SK-N-SH (cell line): ENCODE measurements at regions not wholly inside any gene's neighbourhood (a gene's known extent, or its start where the extent isn't known, plus 50 kb on each side); places are given as distances from the start of the nearest gene placed in this dataset.

Experiments used
- CTCF ChIA-PET: fragments of 300-600, 350-600 bp; formaldehyde crosslinking; extraction: SDS; loops from one replicate; lab custom pipeline; 2021; lab: Yijun Ruan, JAX
- POLR2A ChIA-PET: fragments of 350-600 bp; sonication (Branson Sonifier 250); formaldehyde crosslinking; extraction: SDS; loops from one replicate; lab custom pipeline; 2020; ENCODE audit warnings: antibody characterized with exemption, inconsistent platforms; lab: Yijun Ruan, JAX
- DNase-seq: peaks from one replicate; pipeline ENCODE4 v3.0.0; 2012
- H2AFZ ChIP-seq: fragments of 200-600 bp; sonication (generic); 2 replicates; pipeline ENCODE4 v1.8.1; 2016; ENCODE audit warnings: antibody characterized with exemption, mild to moderate bottlenecking, low read depth
- H3F3A ChIP-seq: fragments of 200-600 bp; sonication (generic); replicated peaks from 2 replicates; pipeline ENCODE3; 2016; ENCODE audit warnings: antibody characterized with exemption, mild to moderate bottlenecking; ENCODE audit not compliant: insufficient read depth
- H3K27ac ChIP-seq, 2 experiments: fragments of 200-500 bp in 1 of 2; fragments of 200-600 bp in 1 of 2; sonication (Bioruptor generic) in 1 of 2; sonication (generic), shearing (Covaris generic) in 1 of 2; 2 replicates each; pipeline versions ENCODE4 v1.5.1 to v1.6.1; 2014 to 2016; ENCODE audit warnings: low read depth in 2 of 2, inconsistent platforms in 1 of 2, low read length in 1 of 2, mild to moderate bottlenecking in 1 of 2, mixed read lengths in 1 of 2
- H3K27me3 ChIP-seq: fragments of 200-600 bp; sonication (generic), shearing (Covaris generic); 2 replicates; pipeline ENCODE4 v1.6.1; 2016; ENCODE audit warnings: mixed run types; ENCODE audit not compliant: insufficient read depth
- H3K36me3 ChIP-seq, 2 experiments: fragments of 200-500 bp in 1 of 2; fragments of 200-600 bp in 1 of 2; sonication (Bioruptor generic) in 1 of 2; sonication (generic) in 1 of 2; replicated peaks in 1 of 2; 2 replicates each; pipeline versions ENCODE3 to v1.5.1; 2014 to 2016; ENCODE audit warnings: low read length in 1 of 2, mild to moderate bottlenecking in 1 of 2; ENCODE audit not compliant: insufficient read depth in 2 of 2, control insufficient read depth in 1 of 2
- H3K4me1 ChIP-seq, 2 experiments: fragments of 200-500 bp in 1 of 2; fragments of 200-600 bp in 1 of 2; sonication (Bioruptor generic) in 1 of 2; sonication (generic), shearing (Covaris generic) in 1 of 2; 2 replicates each; pipeline versions ENCODE4 v1.5.1 to v1.6.1; 2014 to 2016; ENCODE audit warnings: low read depth in 1 of 2, low read length in 1 of 2, mixed run types in 1 of 2; ENCODE audit not compliant: insufficient read depth in 2 of 2, control insufficient read depth in 1 of 2
- H3K4me2 ChIP-seq: fragments of 200-600 bp; sonication (generic), shearing (Covaris generic); 2 replicates; pipeline ENCODE4 v1.6.1; 2017; ENCODE audit warnings: mixed run types
- H3K4me3 ChIP-seq, 2 experiments: fragments of 200-500 bp in 1 of 2; fragments of 200-600 bp in 1 of 2; sonication (Bioruptor generic) in 1 of 2; sonication (generic), shearing (Covaris generic) in 1 of 2; 2 replicates each; pipeline versions ENCODE4 v1.5.1 to v1.8.1; 2014 to 2016; ENCODE audit warnings: low read depth in 2 of 2, inconsistent platforms in 1 of 2, low read length in 1 of 2, mild to moderate bottlenecking in 1 of 2, mixed read lengths in 1 of 2, moderate library complexity in 1 of 2
- H3K79me2 ChIP-seq: fragments of 200-600 bp; sonication (generic); 2 replicates; pipeline ENCODE4 v1.8.1; 2017; ENCODE audit warnings: mild to moderate bottlenecking; ENCODE audit not compliant: insufficient read depth
- H3K9ac ChIP-seq: fragments of 200-600 bp; sonication (generic); 2 replicates; pipeline ENCODE4 v1.6.1; 2017; ENCODE audit warnings: mixed run types
- H3K9me2 ChIP-seq: fragments of 200-600 bp; sonication (generic); 2 replicates; pipeline ENCODE4 v1.6.1; 2017; ENCODE audit warnings: mixed run types
- H3K9me3 ChIP-seq: fragments of 200-600 bp; sonication (generic); 2 replicates; pipeline ENCODE4 v1.6.1; 2017; ENCODE audit warnings: mixed run types, mild to moderate bottlenecking, moderate library complexity
- H4K20me1 ChIP-seq: fragments of 200-600 bp; sonication (generic); 2 replicates; pipeline ENCODE4 v1.6.1; 2017; ENCODE audit warnings: mild to moderate bottlenecking, mixed run types; ENCODE audit not compliant: insufficient read depth
- CHD2 ChIP-seq: fragments of 150-350 bp; IDR thresholded peaks from 2 replicates; pipeline ENCODE4 v1.6.1; 2018; ENCODE audit warnings: low read length; ENCODE audit not compliant: partially characterized antibody
- ELF1 ChIP-seq: IDR thresholded peaks from 2 replicates; pipeline ENCODE4 v1.4.0; 2012
- EZH2phosphoT487 ChIP-seq: fragments of 200-600 bp; sonication (generic); IDR thresholded peaks from 2 replicates; pipeline ENCODE4 v1.6.1; 2017; ENCODE audit warnings: low read depth, mixed run types, mild to moderate bottlenecking, antibody characterized with exemption, moderate library complexity, borderline replicate concordance
- FOSL2 ChIP-seq: IDR thresholded peaks from 2 replicates; pipeline ENCODE4 v1.4.0; 2012; ENCODE audit warnings: low read depth, mild to moderate bottlenecking, moderate library complexity, borderline replicate concordance
- FOXM1 ChIP-seq: IDR thresholded peaks from 2 replicates; pipeline ENCODE4 v1.4.0; 2012; ENCODE audit warnings: low read depth, mild to moderate bottlenecking
- GABPA ChIP-seq: IDR thresholded peaks from 2 replicates; pipeline ENCODE4 v1.4.0; 2012; ENCODE audit warnings: low read depth, mild to moderate bottlenecking
- JUND ChIP-seq: IDR thresholded peaks from 2 replicates; pipeline ENCODE4 v1.4.0; 2012
- MXI1 ChIP-seq: IDR thresholded peaks from 2 replicates; pipeline ENCODE4 v1.6.1; 2012; ENCODE audit warnings: mild to moderate bottlenecking, low read depth, low read length, improper control_type of control experiment
- NFIC ChIP-seq: IDR thresholded peaks from 2 replicates; pipeline ENCODE4 v1.4.0; 2012; ENCODE audit warnings: borderline replicate concordance
- NRF1 ChIP-seq: IDR thresholded peaks from 2 replicates; pipeline ENCODE4 v1.6.1; 2012; ENCODE audit warnings: low read depth, mild to moderate bottlenecking, low read length
- RCOR1 ChIP-seq: fragments of 150-350 bp; IDR thresholded peaks from 2 replicates; pipeline ENCODE4 v1.6.1; 2017; ENCODE audit warnings: antibody characterized with exemption, low read length
- RFX5 ChIP-seq: IDR thresholded peaks from 2 replicates; pipeline ENCODE4 v1.6.1; 2012; ENCODE audit warnings: mild to moderate bottlenecking, improper control_type of control experiment, low read length
- SMC3 ChIP-seq: IDR thresholded peaks from 2 replicates; pipeline ENCODE4 v1.6.1; 2012; ENCODE audit warnings: low read depth, low read length, improper control_type of control experiment
- TCF12 ChIP-seq: IDR thresholded peaks from 2 replicates; pipeline ENCODE4 v1.4.0; 2012
- YY1 ChIP-seq: IDR thresholded peaks from 2 replicates; pipeline ENCODE4 v1.4.0; 2012; ENCODE audit warnings: low read depth, mild to moderate bottlenecking
- WGBS: methylation state at CpG from one replicate; pipeline ENCODE4 v1.1.6; 2017; ENCODE audit warnings: low lambda C conversion rate; 5-methylcytosine and 5-hydroxymethylcytosine counted together
- TF ChIP-seq, protein P1 (sequence below): IDR thresholded peaks from 2 replicates; pipeline ENCODE4 v1.4.0; 2012; ENCODE audit warnings: low read depth, borderline replicate concordance
- TF ChIP-seq, protein P2 (sequence below): fragments of 150-350 bp; IDR thresholded peaks from 2 replicates; pipeline ENCODE4 v1.6.1; 2017; ENCODE audit warnings: antibody characterized with exemption, low read length, low read depth, borderline replicate concordance
- TF ChIP-seq, protein P3 (sequence below): IDR thresholded peaks from 2 replicates; pipeline ENCODE4; 2012
- TF ChIP-seq, protein P4 (sequence below): IDR thresholded peaks from 2 replicates; pipeline ENCODE4 v1.4.0; 2012; ENCODE audit warnings: low read depth

DNA sequence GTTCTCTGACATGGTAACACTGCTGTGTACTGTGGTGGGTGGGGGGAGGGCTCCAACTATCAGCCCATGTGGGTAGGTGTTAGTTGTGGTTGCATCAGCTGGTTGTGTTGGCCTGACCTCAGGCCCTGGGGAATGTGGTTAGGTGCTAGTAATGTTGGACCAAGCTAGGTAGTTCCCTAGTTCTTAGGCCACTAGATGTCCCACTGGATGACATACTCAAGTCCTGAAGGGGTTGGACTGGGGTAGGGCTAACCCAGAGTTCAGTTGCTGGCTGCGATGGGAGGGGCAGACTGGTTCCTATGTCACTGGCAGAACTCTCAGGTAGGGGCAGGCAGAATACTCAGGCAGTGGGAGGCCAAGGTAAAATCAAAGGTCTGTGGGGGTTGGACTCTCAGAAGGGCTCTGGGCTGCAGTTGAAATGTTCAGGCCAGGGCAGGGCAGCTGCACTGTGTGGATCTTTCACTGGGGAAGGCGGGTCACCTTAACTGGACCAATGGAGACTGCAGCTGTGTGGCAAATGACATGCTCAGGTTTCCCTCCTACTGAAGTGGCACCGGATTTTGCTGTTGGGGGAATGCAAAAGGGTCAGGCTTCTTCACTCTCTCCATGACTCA, 870.7 kb downstream of the LRRIQ3 start:
- no peak for DNase-seq
- 40% methylated on average over 1 of the region's 3 CpGs for WGBS
- POLR2A ChIA-PET, result no interaction called here

DNA sequence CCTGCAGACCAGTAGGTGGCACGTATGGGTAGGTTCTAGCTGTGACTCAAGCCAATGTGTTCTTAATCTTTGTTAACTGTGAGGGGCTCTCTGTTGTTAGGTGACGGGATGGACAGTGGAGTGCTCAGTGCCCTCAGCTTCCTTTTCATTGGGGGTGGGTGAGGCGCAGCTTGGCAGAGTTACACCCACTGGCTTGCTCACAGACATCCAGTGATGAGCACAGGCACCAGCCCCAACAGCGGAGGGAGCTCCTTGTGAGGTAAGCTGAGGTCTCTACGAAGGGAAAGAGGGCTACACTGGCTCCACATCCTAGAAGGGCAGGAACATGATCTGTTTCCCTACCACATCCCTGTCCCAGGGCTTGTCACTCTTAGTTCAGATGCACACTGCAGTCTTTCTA, 871.3 kb downstream of the LRRIQ3 start:
- no peaks in the 10 kb centered on the region for H3K4me1 ChIP-seq
- H3K4me2 ChIP-seq, result no peak overlapping the region
- H3K9me2 ChIP-seq, result no peaks in the 10 kb centered on the region
- 37% methylated on average over 3 of the region's 5 CpGs for WGBS
- no peaks in the 10 kb centered on the region for H3K36me3 ChIP-seq
- no peak overlapping the region for H3K4me3 ChIP-seq
- H3K9ac ChIP-seq, result no peak overlapping the region
- H2AFZ ChIP-seq, result no peak overlapping the region
- H3F3A ChIP-seq, result no peaks in the 10 kb centered on the region
- no peaks in the 10 kb centered on the region for H3K79me2 ChIP-seq
- TF ChIP-seq SMC3 (no peak), NRF1 (no peak), YY1 (no peak), RCOR1 (no peak), ELF1 (no peak), RFX5 (no peak), FOXM1 (no peak), MXI1 (no peak), JUND (no peak), FOSL2 (no peak), TCF12 (no peak), GABPA (no peak), CHD2 (no peak)
- TF ChIP-seq, protein P1, sequence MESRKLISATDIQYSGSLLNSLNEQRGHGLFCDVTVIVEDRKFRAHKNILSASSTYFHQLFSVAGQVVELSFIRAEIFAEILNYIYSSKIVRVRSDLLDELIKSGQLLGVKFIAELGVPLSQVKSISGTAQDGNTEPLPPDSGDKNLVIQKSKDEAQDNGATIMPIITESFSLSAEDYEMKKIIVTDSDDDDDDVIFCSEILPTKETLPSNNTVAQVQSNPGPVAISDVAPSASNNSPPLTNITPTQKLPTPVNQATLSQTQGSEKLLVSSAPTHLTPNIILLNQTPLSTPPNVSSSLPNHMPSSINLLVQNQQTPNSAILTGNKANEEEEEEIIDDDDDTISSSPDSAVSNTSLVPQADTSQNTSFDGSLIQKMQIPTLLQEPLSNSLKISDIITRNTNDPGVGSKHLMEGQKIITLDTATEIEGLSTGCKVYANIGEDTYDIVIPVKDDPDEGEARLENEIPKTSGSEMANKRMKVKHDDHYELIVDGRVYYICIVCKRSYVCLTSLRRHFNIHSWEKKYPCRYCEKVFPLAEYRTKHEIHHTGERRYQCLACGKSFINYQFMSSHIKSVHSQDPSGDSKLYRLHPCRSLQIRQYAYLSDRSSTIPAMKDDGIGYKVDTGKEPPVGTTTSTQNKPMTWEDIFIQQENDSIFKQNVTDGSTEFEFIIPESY, result no peak
- TF ChIP-seq, protein P2, sequence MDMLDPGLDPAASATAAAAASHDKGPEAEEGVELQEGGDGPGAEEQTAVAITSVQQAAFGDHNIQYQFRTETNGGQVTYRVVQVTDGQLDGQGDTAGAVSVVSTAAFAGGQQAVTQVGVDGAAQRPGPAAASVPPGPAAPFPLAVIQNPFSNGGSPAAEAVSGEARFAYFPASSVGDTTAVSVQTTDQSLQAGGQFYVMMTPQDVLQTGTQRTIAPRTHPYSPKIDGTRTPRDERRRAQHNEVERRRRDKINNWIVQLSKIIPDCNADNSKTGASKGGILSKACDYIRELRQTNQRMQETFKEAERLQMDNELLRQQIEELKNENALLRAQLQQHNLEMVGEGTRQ, result no peak
- TF ChIP-seq, protein P3, sequence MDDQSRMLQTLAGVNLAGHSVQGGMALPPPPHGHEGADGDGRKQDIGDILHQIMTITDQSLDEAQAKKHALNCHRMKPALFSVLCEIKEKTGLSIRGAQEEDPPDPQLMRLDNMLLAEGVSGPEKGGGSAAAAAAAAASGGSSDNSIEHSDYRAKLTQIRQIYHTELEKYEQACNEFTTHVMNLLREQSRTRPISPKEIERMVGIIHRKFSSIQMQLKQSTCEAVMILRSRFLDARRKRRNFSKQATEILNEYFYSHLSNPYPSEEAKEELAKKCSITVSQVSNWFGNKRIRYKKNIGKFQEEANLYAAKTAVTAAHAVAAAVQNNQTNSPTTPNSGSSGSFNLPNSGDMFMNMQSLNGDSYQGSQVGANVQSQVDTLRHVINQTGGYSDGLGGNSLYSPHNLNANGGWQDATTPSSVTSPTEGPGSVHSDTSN, result no peak
- TF ChIP-seq, all 33 proteins: peak for 0
- ChIA-PET POLR2A (no interaction called here), CTCF (no interaction called here)
- Histone ChIP-seq H4K20me1 (no peaks in the 10 kb centered on the region), H3K27me3 (no peaks in the 10 kb centered on the region), H3K9me3 (peaks cover 7% of the 10 kb centered on the region; the same call in 1 of the 2 replicates), H3K27ac (no peak overlapping the region)
- DNase-seq, result no peak

More for the DNA sequence above, 870.7 kb downstream of the LRRIQ3 start:
- Histone ChIP-seq H3K4me2 (no peak overlapping the region), H3F3A (no peaks in the 10 kb centered on the region), H3K9me2 (no peaks in the 10 kb centered on the region), H3K36me3 (no peaks in the 10 kb centered on the region), H3K9me3 (peaks cover 13% of the 10 kb centered on the region; the same call in 1 of the 2 replicates), H4K20me1 (no peaks in the 10 kb centered on the region), H2AFZ (no peak overlapping the region), H3K79me2 (no peaks in the 10 kb centered on the region), H3K4me1 (no peaks in the 10 kb centered on the region), H3K4me3 (no peak overlapping the region), H3K9ac (no peak overlapping the region), H3K27me3 (no peaks in the 10 kb centered on the region), H3K27ac (no peak overlapping the region)
- CTCF ChIA-PET, result no interaction called here
- TF ChIP-seq, protein P3, result no peak
- TF ChIP-seq NFIC, result no peak
- TF ChIP-seq GABPA, result no peak
- TF ChIP-seq, protein P4, sequence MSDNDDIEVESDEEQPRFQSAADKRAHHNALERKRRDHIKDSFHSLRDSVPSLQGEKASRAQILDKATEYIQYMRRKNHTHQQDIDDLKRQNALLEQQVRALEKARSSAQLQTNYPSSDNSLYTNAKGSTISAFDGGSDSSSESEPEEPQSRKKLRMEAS, result no peak
- no peak for TF ChIP-seq ELF1
- TF ChIP-seq RCOR1, result no peak
- TF ChIP-seq MXI1, result no peak
- no peak for TF ChIP-seq EZH2phosphoT487
